Heart right ventricle (tissue), 16 donors: ENCODE measurements at regions not wholly inside any gene's neighbourhood (a gene's known extent, or its start where the extent isn't known, plus 50 kb on each side); places are given as distances from the start of the nearest gene placed in this dataset.

Experiments used
- ATAC-seq, 8 donors: fragments of 200-7000 bp; cut with Tn5 transposase; one replicate each; pipeline ENCODE4 v1.9.1; 2020; ENCODE audit warnings: mild to moderate bottlenecking in 8 of 8, moderate library complexity in 8 of 8, moderate number of reproducible peaks in 1 of 8
- DNase-seq, 2 donors: peaks; one replicate each; pipeline ENCODE4 v3.0.0-alpha.2; 2020
- H3K27ac ChIP-seq, 10 donors: fragments of 200-600 bp; sonication (generic) in 2 of 10; one replicate each; pipeline versions ENCODE4 v1.5.0 to v1.8.0; 2020 to 2022; ENCODE audit warnings: mild to moderate bottlenecking in 3 of 10
- H3K27me3 ChIP-seq, 7 donors: fragments of 200-600 bp; one replicate each; pipeline ENCODE4 v1.8.0; 2021 to 2022; ENCODE audit warnings: mild to moderate bottlenecking in 2 of 7
- H3K36me3 ChIP-seq, 9 donors: fragments of 200-600 bp; sonication (generic) in 1 of 9; one replicate each; pipeline versions ENCODE4 v1.5.0 to v1.8.0; 2020 to 2022; ENCODE audit warnings: mild to moderate bottlenecking in 2 of 9
- H3K4me1 ChIP-seq, 9 donors: fragments of 200-600 bp; sonication (generic) in 1 of 9; one replicate each; pipeline versions ENCODE4 v1.5.0 to v1.8.0; 2020 to 2022; ENCODE audit warnings: mild to moderate bottlenecking in 4 of 9
- H3K4me3 ChIP-seq, 10 donors: fragments of 200-600 bp; sonication (generic) in 2 of 10; one replicate each; pipeline versions ENCODE4 v1.5.0 to v1.8.0; 2020 to 2022; ENCODE audit warnings: mild to moderate bottlenecking in 7 of 10, moderate library complexity in 2 of 10
- H3K9me3 ChIP-seq, 11 donors: fragments of 200-600 bp in 10 of 11; sonication (generic) in 2 of 11; one replicate each; pipeline versions ENCODE4 v1.5.0 to v1.8.0; 2013 to 2022; ENCODE audit warnings: mild to moderate bottlenecking in 2 of 11, control low read depth in 1 of 11, moderate library complexity in 1 of 11
- WGBS, 2 donors: extraction: QIAGEN DNeasy Blood & Tissue Kit; methylation state at CpG; one replicate each; pipeline ENCODE4 v1.1.7; 2013; ENCODE audit warnings: inconsistent platforms in 1 of 2; 5-methylcytosine and 5-hydroxymethylcytosine counted together
- intact Hi-C, 10 donors: fragments of 100-400 bp; cut with DNase I; formaldehyde crosslinking; loops; one replicate each; pipeline versions ENCODE4 v1.11.1 to v1.14.2; 2022
- TF ChIP-seq, protein P1 (sequence below), 9 donors: fragments of 200-600 bp; sonication (generic) in 2 of 9; IDR thresholded peaks; one replicate each; pipeline versions ENCODE4 v1.5.0 to v1.8.0; 2021 to 2022; ENCODE audit warnings: antibody characterized with exemption in 9 of 9, mild to moderate bottlenecking in 5 of 9, moderate library complexity in 1 of 9
- donor health status: Arrhythmogenic right ventricular cardiomyopathy.
- donor health status: ischemic (EF 13 %, LVEDD 7.1; RV severe dilation, severe dysfunction).
- donor health status: healthy with polysubstance abuse.
- donor health status: DM: no; HTN: yes; CAD: no.
- donor health status: DM: no; HTN: no; CAD: no.
- donor health status: ischemic (EF 25% LVEDD 6.9; RV normal size, moderate dysfunction).
- donor health status: ischemic (EF 25% LVEDD 5.7; RV mildly dilated, moderate dysfunction).
- donor health status: healthy.
- donor health status: DM: yes; HTN: yes; CAD: no.
- donor health status: Ischemic cardiomyopathy.
- donor health status: ischemic (EF 35%, LVEDD 5.7; RV mildly dilated, moderate dysfunction).
- donor health status: nonischemic (EF 11% LVEDD 7.7; RV severe dilation, severe dysfunction).
- donor health status: DM: yes; HTN: yes; CAD: no.
- donor health status: PGD.
- donor health status: ischemic (EF 29% LVEDD 5.4; RV normal size, mild dysfunction).
- donor health status: nonischemic (EF 23%, LVEDD 6.1; RV moderate dilation, normal function).

DNA sequence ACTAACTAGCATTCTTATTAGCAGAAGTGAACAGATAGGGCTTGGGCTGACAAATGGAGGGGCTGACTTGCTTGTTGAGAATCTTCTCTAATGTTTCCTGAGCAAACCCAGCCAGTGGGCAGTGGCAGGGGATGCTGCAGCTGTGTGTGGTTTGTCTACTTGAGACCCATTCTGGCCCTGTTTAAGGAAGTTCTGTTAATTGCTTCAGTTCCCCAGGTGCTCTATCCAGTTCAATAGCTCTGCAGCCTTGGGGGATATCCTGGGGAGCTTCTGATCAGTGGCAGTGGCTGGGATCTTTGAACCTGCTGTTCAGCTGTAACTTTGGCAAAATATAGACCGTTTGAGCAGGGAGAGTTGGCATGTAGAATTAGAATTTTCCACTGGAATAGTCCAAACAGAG lies 137.4 kb downstream of the ZNF326 start:
- no peak overlapping the region for H3K27ac ChIP-seq
- ATAC-seq (no peak), DNase-seq (no peak)
- intact Hi-C loops: no loop called here
- peaks cover 0 to 6% (median 0%) of the 10 kb centered on the region in 11 donors for H3K9me3 ChIP-seq
- H3K4me3 ChIP-seq: no peak overlapping the region
- peaks cover 0 to 21% (median 8%) of the 10 kb centered on the region in 7 donors for H3K27me3 ChIP-seq
- 57 to 66% methylated on average over 1 of the region's 1 CpG for WGBS, 2 donors
- H3K4me1 ChIP-seq: no peaks in the 10 kb centered on the region
- H3K36me3 ChIP-seq: no peaks in the 10 kb centered on the region
- TF ChIP-seq, protein P1, sequence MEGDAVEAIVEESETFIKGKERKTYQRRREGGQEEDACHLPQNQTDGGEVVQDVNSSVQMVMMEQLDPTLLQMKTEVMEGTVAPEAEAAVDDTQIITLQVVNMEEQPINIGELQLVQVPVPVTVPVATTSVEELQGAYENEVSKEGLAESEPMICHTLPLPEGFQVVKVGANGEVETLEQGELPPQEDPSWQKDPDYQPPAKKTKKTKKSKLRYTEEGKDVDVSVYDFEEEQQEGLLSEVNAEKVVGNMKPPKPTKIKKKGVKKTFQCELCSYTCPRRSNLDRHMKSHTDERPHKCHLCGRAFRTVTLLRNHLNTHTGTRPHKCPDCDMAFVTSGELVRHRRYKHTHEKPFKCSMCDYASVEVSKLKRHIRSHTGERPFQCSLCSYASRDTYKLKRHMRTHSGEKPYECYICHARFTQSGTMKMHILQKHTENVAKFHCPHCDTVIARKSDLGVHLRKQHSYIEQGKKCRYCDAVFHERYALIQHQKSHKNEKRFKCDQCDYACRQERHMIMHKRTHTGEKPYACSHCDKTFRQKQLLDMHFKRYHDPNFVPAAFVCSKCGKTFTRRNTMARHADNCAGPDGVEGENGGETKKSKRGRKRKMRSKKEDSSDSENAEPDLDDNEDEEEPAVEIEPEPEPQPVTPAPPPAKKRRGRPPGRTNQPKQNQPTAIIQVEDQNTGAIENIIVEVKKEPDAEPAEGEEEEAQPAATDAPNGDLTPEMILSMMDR (IDR thresholded peaks at IDR 0.05): no peak

DNA sequence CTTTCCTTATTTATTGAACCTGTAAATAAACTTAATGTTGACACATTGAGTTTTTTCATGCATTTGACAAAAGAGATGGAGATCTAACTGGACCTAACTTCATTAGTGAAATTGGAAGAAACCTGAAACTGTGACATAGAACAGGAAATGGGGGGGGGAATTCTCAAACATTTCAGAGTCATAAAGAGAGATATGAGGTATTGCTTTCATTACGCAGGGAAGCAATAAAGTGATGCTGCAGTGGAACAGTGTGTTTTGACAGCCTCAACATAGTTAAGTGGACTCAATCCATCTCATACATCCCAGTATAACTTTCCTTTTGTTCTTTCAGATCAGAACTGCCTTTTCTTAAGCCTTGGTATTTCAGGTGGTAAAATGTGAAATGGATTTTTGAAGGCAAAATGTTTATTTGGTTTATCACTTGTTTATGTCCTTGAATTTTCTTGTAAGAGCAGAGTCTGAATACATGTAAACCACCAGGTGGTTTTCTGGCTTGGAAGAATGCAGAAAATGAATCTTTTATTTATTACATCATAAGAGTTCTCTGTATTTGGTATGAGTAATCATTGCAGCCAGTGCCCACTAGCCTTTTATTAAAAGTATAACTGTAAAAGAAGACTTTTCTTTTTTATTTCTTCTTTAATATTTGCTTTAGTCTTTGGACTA lies 132.5 kb downstream of the ZNF326 start:
- 70 to 71% methylated on average over 1 of the region's 1 CpG for WGBS, 2 donors
- TF ChIP-seq, protein P1 (IDR thresholded peaks at IDR 0.05): no peak
- H3K27me3 ChIP-seq: peaks cover 0 to 21% (median 0%) of the 10 kb centered on the region in 7 donors
- no peak overlapping the region for H3K27ac ChIP-seq
- H3K36me3 ChIP-seq: no peaks in the 10 kb centered on the region
- DNase-seq: no peak
- H3K9me3 ChIP-seq: no peaks in the 10 kb centered on the region
- no peak overlapping the region for H3K4me3 ChIP-seq
- no peak for ATAC-seq
- H3K4me1 ChIP-seq: no peaks in the 10 kb centered on the region
- intact Hi-C loops: no loop called here

DNA sequence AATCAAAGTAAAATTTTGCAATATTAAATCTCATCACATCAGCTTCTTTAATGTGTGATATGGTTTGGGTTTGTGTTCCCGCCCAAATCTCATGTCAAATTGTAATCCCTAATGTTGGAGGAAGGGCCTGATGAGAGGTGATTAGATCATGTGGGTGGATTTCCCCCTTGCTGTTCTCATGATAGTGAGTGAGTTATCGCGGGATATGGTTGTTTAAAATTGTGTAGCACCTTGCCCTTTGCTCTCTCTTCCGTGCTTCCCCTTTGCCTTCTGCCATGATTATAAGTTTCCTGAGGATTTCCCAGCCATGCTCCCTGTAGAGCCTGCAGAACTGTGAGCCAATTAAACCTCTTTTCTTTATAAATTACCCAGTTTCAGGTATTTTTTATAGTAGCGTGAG lies 131.9 kb downstream of the ZNF326 start:
- TF ChIP-seq, protein P1 (IDR thresholded peaks at IDR 0.05): no peak
- H3K27me3 ChIP-seq: peaks cover 0 to 22% (median 0%) of the 10 kb centered on the region in 7 donors
- no peak overlapping the region for H3K27ac ChIP-seq
- no peaks in the 10 kb centered on the region for H3K9me3 ChIP-seq
- H3K36me3 ChIP-seq: no peaks in the 10 kb centered on the region
- no peak for DNase-seq
- 74 to 81% methylated on average over 5 of the region's 5 CpGs for WGBS, 2 donors
- H3K4me1 ChIP-seq: no peaks in the 10 kb centered on the region
- intact Hi-C loops: no loop called here
- no peak for ATAC-seq
- no peak overlapping the region for H3K4me3 ChIP-seq

DNA sequence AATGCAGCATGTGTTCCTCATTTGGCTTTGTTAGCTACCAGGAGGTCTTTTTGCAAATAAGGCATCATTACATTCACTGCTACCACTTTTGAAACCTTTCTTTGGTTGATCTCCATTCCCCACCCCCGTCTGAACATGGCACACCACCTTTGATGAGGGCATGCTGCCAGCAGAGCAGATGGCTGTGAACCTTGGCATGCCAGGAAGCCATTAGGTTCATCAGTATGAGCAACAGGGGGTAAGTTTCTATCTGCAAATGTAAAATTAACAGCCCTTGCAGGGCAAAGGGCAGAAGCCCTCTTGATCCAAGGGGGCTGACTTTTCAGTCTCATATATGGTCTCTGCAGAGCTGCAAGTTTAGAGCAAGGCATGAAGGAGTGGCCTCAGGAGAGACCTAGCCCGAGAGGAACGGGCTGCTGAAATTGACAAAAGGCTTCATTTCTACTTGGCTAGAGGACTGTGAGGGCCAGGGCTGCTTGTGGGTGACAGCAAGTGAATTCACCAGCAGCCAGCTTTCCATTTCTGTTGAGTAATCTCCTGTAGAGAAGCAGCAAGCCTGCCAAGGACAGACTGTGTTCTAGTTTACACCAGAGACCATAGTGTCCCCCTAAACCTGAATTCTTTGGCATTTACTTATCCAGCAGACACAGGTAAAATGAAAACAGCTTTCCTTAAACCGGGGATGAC lies 127.9 kb downstream of the ZNF326 start:
- Histone ChIP-seq H3K27me3 (peaks cover 0 to 15% (median 0%) of the 10 kb centered on the region in 7 donors), H3K27ac (no peak overlapping the region), H3K4me1 (no peaks in the 10 kb centered on the region), H3K36me3 (no peaks in the 10 kb centered on the region), H3K9me3 (peaks cover 0 to 16% (median 5%) of the 10 kb centered on the region in 11 donors), H3K4me3 (no peak overlapping the region)
- DNase-seq (no peak), ATAC-seq (no peak)
- TF ChIP-seq, protein P1 (IDR thresholded peaks at IDR 0.05): no peak
- 61 to 72% methylated on average over 4 of the region's 4 CpGs for WGBS, 2 donors
- intact Hi-C loops: no loop called here
